ENCODE measurements at regions not wholly inside any gene's neighbourhood (a gene's known extent, or its start where the extent isn't known, plus 50 kb on each side); places are given as distances from the start of the nearest gene placed in this dataset.

DNA sequence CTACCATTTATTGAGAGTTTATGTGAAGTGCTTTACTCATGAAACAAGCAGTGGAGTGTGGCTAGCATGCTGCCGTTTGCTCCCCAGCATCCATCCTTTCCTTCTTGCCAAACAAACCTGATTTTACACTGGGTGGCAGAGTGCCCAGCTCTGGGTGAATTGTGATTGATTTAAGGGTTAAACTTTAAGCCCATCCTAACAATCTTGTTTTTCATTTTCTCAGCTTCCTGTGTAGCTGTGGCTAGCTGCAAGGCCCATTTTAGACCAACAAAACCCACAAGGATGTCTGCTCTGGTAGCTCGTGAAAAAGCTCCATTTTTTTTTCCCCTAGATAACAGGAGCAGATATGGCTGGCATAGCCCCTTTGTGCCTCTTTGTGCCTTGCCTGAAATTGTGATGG lies 77.7 kb upstream of the KCNG1 start:
- TF ChIP-seq POLR2AphosphoS5 (IDR thresholded peaks at IDR 0.05; ENCODE audit: low read depth, low read length): no peak
- no peak for TF ChIP-seq POLR2A (IDR thresholded peaks at IDR 0.05; ENCODE audit: low read depth, low read length)
